ENCODE measurements at regions not wholly inside any gene's neighbourhood (a gene's known extent, or its start where the extent isn't known, plus 50 kb on each side); places are given as distances from the start of the nearest gene placed in this dataset.

GRCh38 chr18:70500748-70501147 is 211.9 kb downstream of the SOCS6 start:
- TF ChIP-seq GATA3 (IDR thresholded peaks at IDR 0.05; ENCODE audit: low read depth, low read length): no peak
- TF ChIP-seq GATA2 (IDR thresholded peaks at IDR 0.05; ENCODE audit: low read depth, low read length): no peak

GRCh38 chr18:70499218-70499691 is 210.4 kb downstream of the SOCS6 start:
- TF ChIP-seq GATA3 (IDR thresholded peaks at IDR 0.05; ENCODE audit: low read depth, low read length) (no peak), GATA2 (IDR thresholded peaks at IDR 0.05; ENCODE audit: low read depth, low read length) (no peak)

GRCh38 chr18:70496353-70497294 is 207.8 kb downstream of the SOCS6 start:
- TF ChIP-seq GATA3 (IDR thresholded peaks at IDR 0.05; ENCODE audit: low read depth, low read length) (peak; percentile 92), GATA2 (IDR thresholded peaks at IDR 0.05; ENCODE audit: low read depth, low read length) (peak; percentile 87; the same call in 1 of the 2 replicates)

GRCh38 chr18:70494524-70494923 is 205.7 kb downstream of the SOCS6 start:
- no peak for TF ChIP-seq GATA2 (IDR thresholded peaks at IDR 0.05; ENCODE audit: low read depth, low read length)
- no peak for TF ChIP-seq GATA3 (IDR thresholded peaks at IDR 0.05; ENCODE audit: low read depth, low read length)

GRCh38 chr18:70493461-70493860 is 204.6 kb downstream of the SOCS6 start:
- TF ChIP-seq GATA3 (IDR thresholded peaks at IDR 0.05; ENCODE audit: low read depth, low read length): no peak
- no peak for TF ChIP-seq GATA2 (IDR thresholded peaks at IDR 0.05; ENCODE audit: low read depth, low read length)

GRCh38 chr18:70491734-70492348 is 203.0 kb downstream of the SOCS6 start:
- TF ChIP-seq GATA3 (IDR thresholded peaks at IDR 0.05; ENCODE audit: low read depth, low read length) (no peak), GATA2 (IDR thresholded peaks at IDR 0.05; ENCODE audit: low read depth, low read length) (no peak)

DNA sequence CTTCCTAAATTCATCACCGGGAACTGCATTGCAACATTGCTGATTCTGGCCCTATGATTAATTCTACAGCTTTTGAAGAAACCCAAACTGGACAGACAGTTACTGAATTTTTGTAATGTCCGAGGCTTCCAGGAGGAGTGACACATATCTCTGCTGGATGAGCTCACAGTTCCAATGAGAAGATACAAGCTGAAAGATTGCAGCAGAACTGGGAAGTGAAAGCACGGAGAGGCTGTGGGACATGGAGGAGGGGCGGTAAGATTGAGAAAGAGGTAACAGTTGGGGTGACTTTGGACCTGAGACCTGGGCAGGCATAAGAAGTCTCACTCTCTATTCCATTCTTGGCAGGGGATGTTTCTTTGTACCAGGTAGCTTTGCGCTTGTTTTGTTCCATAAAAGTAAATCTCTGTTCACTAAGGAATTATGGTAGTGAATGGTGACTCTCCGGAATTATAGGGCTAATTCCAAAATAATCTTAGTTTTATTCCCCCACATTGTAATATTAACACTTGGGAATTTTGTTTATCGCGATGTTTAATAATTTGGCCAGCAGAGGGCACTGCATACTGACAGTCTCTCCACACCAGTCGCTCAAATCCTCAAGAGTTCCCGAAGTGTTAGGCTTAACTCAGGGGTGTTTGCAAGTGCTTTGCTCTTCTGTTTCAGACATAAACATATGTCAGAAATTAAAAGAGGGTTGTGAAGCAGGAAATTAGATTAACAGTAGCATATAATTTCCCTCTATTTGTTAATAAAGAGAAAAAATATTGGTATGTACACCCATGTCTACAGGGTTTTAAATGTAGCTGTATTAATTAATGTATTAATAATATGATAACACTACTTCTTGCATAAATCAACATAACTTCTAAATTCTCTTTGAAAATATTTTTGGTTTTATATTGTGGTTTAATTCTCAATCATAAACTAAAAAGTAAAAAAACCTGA is 201.4 kb downstream of the SOCS6 start:
- TF ChIP-seq GATA3 (IDR thresholded peaks at IDR 0.05; ENCODE audit: low read depth, low read length) (no peak), GATA2 (IDR thresholded peaks at IDR 0.05; ENCODE audit: low read depth, low read length) (no peak)

- TF ChIP-seq GATA2 (IDR thresholded peaks at IDR 0.05; ENCODE audit: low read depth, low read length) (no peak), GATA3 (IDR thresholded peaks at IDR 0.05; ENCODE audit: low read depth, low read length) (no peak)
Observed at GRCh38 chr18:70489571-70489970, 200.7 kb downstream of the SOCS6 start.

DNA sequence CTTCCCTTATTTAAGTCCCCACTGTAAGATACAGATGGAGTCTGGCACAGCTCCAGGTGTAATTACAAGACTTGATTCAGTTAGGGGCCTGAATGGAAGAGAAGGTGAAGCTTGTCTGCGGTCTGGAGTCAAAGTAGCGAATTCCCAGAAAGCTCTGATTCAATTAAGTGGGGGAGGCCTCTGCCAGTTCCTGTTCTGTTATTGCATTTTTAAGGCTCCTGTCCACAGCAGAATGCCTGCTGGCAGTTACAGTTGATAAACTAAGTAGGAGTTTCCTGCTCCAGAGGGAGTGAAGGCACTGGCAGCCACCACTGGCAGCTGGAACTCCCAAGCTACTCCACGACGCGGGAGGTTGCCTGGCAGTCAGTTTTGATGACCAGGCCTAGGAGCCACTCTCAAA is 181.1 kb downstream of the SOCS6 start:
- no peak; the same call in 1 of the 2 replicates for TF ChIP-seq GATA2 (IDR thresholded peaks at IDR 0.05; ENCODE audit: low read depth, low read length)
- TF ChIP-seq GATA3 (IDR thresholded peaks at IDR 0.05; ENCODE audit: low read depth, low read length): no peak

DNA sequence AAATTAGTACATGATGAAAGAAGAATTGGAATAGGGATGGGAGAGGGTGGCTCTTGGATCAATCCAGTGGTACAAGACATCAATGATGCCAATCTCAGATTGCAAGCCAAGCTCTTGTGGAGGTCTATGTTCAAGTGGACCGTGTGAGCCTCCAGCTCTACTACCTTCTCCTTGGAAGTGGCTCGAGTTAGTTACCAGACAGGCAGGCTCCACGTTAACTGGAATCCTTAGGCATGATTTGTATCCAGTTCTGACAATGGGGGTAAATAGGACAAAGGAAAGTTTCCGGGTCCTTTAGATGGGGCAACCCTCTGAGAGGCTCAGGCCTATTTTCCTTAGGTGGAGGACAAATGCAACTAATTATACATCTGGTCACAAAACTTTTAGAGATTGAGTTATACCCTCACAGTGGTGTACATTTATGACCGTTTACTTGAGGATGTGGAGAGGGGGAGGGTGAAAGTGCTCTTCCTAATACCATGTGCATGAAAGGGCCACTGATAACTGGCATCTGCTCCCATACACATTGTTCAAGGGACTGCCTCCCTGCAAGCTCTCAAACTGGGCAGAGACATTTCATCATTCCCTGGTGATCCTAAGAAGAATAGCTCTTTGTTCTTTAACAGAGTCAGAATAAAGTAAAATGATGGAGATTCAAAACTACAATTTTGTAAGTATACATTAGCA is 180.2 kb downstream of the SOCS6 start:
- TF ChIP-seq GATA2 (IDR thresholded peaks at IDR 0.05; ENCODE audit: low read depth, low read length): no peak
- TF ChIP-seq GATA3 (IDR thresholded peaks at IDR 0.05; ENCODE audit: low read depth, low read length): no peak

- no peak for TF ChIP-seq GATA2 (IDR thresholded peaks at IDR 0.05; ENCODE audit: low read depth, low read length)
- TF ChIP-seq GATA3 (IDR thresholded peaks at IDR 0.05; ENCODE audit: low read depth, low read length): no peak
Observed at GRCh38 chr18:70464343-70465114, 175.7 kb downstream of the SOCS6 start.

GRCh38 chr18:70463085-70463484 is 174.2 kb downstream of the SOCS6 start:
- TF ChIP-seq GATA2 (IDR thresholded peaks at IDR 0.05; ENCODE audit: low read depth, low read length): no peak

DNA sequence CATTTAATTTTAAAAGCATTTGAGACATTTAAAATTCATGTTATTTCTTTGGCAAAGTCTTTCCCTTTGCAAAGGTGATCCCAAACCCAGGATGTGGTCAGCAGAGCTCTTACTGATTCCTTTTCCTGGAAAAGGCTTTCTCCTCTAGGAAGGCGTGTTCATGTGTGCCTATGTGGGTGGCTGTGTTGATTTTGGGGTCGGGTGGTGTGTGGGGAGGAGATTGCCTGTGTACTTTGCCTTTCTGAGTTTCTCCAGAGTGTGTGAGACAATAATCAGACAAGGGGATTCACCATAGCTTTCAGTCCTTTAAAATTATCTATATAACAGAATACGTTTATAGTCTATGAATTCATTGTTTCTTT is 173.2 kb downstream of the SOCS6 start:
- no peak for TF ChIP-seq GATA3 (IDR thresholded peaks at IDR 0.05; ENCODE audit: low read depth, low read length)
- no peak for TF ChIP-seq GATA2 (IDR thresholded peaks at IDR 0.05; ENCODE audit: low read depth, low read length)
